Stimulated activated CD8-positive, alpha-beta memory T cell treated with anti-CD3 and anti-CD28 coated beads, Interleukin-7, amount 100 ng/mL, for 24 hours (primary cell): ENCODE measurements at regions not wholly inside any gene's neighbourhood (a gene's known extent, or its start where the extent isn't known, plus 50 kb on each side); places are given as distances from the start of the nearest gene placed in this dataset.

Source experiments
- DNase-seq: peaks from one replicate; pipeline ENCODE4 v3.0.0-alpha.2; 2020; ENCODE audit warnings: low read depth

GRCh38 chr17:77885678-77886386 lies 72.7 kb upstream of the TNRC6C start:
- no peak for DNase-seq

- no peak for DNase-seq
Observed at GRCh38 chr17:77886387-77886728, 72.1 kb upstream of the TNRC6C start.

DNA sequence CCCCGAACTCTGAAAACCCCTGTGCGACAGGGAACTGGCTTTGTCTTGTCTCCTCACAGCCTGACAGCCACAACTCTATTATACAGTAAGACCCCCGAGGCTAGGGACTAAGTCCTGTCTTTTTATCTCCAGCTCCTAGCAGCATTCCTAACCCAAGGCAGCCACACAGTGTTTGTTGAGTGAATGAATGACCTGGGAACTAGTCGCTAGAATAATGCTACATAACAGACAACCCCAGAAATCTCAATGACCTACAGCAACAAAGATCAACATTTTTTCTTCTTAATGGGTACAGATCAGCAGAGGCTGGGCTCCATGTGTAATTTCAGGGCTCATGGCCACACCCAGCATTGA lies 71.4 kb upstream of the TNRC6C start:
- DNase-seq: no peak

DNA sequence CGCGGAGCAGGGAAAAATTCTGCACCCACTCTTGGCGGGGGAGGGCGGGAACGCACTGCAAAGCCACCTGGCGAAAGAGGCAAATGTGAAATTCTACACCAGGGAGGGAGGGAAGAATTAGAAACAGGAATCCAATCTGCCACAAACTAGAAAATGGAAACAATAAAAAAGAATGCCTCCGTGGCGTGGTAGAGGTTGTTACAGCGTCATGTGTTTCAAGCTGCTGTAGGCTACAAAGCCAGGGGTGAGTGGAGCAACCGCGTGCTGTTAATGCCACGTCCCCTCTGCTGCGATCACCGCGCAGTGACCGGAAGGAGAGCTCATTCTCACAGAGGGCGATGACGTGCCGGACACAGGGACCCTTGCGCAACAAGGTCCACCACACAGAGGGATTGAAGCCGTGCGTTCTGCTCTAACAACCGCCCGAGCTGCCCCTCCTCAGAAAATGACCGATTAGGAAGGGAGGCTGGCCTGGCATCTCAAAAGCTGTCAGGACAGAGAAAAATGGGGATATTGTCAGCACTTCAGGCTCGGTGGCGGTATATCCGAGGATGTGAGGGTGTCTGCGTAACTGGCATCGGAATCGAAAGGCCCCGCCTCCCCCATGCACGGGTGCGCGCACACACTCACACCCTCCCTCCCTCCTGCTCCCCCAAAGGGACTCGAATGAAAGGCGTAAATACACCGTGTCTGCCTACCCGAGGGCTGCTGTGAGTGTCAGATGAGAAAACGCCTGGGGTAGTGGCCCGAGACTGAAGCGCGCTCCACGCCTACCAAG lies 70.8 kb upstream of the TNRC6C start:
- no peak for DNase-seq

- DNase-seq: no peak
Observed at GRCh38 chr17:77888242-77889134, 70.0 kb upstream of the TNRC6C start.

DNA sequence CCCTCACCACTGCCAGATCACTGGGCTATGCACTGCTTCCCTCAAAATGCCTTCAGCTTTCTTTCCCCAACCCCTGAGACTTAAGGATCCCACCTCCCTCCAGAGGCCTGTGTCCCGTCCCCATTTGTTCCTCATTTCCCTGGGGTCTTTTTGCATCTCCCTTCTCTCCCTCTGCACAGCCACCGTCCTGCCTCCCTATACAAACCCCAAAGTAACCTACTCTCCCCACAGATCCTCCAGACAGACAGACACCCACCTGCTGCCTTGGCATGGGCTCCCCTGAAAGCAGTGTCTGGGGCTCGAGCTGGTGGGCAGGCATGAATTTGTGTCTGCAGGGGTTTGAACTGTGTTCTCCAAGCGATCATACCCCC lies 69.4 kb upstream of the TNRC6C start:
- no peak for DNase-seq

GRCh38 chr17:77889866-77890760 lies 68.4 kb upstream of the TNRC6C start:
- DNase-seq: no peak

DNA sequence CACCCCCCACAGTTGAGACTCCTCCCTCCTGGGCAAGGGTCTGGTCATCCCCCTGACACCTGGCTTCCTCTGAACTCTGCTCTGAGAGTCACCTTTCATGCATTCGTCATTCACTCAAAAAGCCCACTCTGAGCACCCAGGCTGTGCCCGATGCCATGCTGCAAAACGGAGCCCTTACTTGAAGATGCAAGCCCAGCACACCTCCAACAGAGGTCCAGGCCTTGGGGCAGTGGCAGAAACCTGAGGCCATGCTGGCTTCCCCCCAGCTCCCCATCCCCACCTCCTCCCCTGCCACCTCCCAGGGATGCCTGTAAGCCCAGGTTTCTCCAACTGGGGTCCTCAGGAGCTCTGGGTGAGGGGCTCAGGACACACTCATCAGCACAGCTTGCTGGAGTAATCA lies 67.7 kb upstream of the TNRC6C start:
- no peak for DNase-seq

GRCh38 chr17:77891602-77892001 lies 66.9 kb upstream of the TNRC6C start:
- no peak for DNase-seq

GRCh38 chr17:77892031-77892430 lies 66.5 kb upstream of the TNRC6C start:
- DNase-seq: no peak

- DNase-seq: no peak
Observed at GRCh38 chr17:77892469-77893143, 65.9 kb upstream of the TNRC6C start.

GRCh38 chr17:77893144-77894044 lies 65.1 kb upstream of the TNRC6C start:
- no peak for DNase-seq

DNA sequence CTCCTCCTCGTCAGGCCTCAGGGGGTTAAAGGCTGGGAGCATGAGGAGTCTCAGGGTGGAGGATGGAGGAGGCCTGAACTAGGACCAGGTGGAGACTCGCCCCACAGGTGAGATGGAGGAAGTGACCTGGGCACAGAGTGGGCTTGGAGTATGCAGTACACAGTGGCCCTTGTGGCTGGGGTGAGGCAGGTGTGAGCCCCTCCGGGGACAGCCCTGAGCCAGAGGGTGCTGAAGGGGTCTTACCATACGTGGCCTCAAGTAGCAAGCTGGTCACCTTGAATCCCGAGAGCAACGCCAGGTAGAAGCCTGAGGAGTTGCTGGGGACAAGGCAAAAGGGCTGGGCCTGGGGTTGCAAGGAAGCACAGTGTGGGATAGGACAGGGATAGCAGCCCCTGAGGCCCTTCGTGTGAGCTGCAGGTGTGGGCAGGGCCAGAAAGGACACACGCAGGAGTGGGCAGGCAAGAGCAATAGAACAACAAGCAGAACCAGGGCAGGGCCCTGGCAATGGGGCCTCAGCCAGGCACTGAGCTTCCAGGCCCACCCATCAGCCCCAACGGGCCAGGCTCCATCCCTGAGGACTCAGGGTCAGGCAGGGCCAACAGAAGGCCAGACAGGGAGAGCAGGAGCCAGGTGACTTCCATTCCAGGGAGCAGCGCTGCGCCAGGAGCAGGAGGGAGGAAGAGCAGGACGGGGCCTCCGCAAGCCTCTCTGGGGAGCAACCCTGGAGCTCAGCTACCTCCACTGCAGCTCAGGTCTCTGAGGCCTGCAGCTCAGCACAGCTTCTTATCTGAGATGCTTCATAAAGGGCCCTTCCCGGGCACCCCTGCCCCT lies 64.2 kb upstream of the TNRC6C start:
- no peak for DNase-seq

GRCh38 chr17:77897741-77898301 lies 60.7 kb upstream of the TNRC6C start:
- no peak for DNase-seq

DNA sequence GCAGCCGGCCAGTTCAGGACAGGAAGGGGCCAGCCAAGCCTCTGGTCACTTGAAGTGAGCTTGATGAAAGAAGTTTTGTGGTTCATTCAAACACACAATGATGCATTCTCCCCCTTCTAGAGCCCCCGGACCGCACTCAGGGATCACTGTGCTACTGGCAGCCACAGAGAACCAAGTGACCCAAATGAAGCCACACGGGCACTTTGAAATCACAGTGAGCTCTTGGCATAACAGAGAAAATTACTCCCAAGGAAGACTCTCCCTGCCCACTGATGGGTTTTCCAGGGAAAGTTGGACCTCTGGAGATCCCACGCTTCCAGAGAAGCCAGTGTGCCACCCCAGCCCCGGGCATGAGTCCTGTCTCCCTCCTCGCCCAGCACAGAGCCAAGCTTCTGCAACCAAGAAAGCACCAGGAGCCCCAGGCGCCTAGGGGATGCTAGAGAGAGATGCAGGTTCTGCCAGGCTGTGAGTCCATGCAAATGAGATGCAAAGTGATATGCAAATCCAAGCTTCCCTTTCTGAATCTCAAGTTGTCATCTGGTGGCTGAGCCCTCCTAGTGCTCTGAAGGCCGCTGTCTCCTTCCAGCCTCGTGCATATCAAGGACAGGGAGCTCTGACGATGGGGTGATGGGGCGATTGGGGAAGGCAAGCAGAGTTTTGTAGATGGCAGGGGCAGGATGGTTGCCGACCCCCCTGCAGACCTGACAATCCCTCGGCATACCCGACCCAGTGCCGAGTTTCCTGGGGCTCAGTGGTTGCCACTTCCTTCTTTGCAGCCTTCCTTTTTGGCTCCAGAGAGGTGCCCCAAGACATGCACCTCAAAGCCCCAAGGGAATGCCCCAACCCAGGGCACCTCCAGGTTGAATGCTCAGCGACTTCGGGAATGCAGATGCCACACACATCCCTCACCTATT lies 59.7 kb upstream of the TNRC6C start:
- no peak for DNase-seq

DNA sequence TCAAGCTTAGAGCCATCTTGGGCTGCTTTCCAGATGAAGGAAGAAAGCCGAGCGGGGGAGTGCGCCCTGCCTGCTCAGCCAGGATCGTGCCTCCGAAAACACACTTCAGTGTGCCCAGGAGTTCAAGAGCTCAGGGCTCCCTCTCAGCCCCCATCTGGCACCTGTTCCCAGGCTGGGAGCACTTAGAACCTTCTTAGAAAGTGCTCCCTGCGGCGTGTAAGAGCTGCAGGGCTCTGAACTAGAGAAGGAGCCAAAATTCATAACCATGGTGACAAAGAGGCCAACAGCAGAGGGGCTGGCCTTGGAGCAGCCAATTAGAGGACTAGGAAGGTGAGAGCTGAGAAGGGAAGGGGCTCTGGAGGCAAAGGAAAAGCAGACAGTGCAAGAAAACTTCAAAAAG lies 59.0 kb upstream of the TNRC6C start:
- no peak for DNase-seq

DNA sequence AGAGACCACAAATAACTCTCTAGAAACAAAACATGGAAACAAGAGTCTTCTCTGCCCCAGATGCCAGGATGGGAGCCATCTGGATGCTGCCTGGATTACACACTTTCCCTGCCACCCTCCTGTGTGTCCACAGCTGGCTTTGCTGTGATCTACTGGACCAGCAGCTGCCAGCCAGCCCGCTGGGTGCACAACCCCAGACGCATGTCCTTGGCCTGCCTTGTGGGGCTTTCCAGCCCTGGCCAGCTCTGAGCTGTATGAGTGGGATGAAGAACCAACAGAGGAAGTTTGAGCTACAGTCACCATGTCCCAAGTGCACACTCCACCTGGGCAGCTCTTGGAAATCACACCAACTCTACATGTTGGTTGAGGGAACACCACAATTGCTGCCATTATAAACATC lies 57.0 kb upstream of the TNRC6C start:
- no peak for DNase-seq

- DNase-seq: no peak
Observed at GRCh38 chr17:77905266-77905665, 53.2 kb upstream of the TNRC6C start.
